T-cell (primary cell): ENCODE measurements at regions not wholly inside any gene's neighbourhood (a gene's known extent, or its start where the extent isn't known, plus 50 kb on each side); places are given as distances from the start of the nearest gene placed in this dataset.

Experiments used
- ATAC-seq, 4 experiments: fragments of 200-7000 bp in 3 of 4; fragments of 150-1000 bp in 1 of 4; cut with Tn5 transposase; replicated peaks in 1 of 4; 1 replicate in 3 of 4; 2 replicates in 1 of 4; pipeline ENCODE4 v1.10.0; 2021; ENCODE audit warnings: moderate library complexity in 3 of 4, mild to moderate bottlenecking in 2 of 4, moderate number of reproducible peaks in 1 of 4
- CTCF ChIA-PET, 2 donors: fragments of 300-600 bp; sonication (Branson Sonifier 250); formaldehyde crosslinking; loops; one replicate each; lab custom pipeline; 2022; ENCODE audit warnings: antibody characterized with exemption in 2 of 2; lab: Charles Lee
- POLR2A ChIA-PET, 2 donors: fragments of 300-600 bp; sonication (Branson Sonifier 250); formaldehyde crosslinking; loops; one replicate each; lab custom pipeline; 2022; ENCODE audit warnings: antibody characterized with exemption in 2 of 2; lab: Charles Lee
- DNase-seq, 35 experiments: peaks; one replicate each; pipeline versions ENCODE4 v3.0.0 to v3.0.0-alpha.2; 2013 to 2023
- H3K27ac ChIP-seq: one replicate; pipeline ENCODE4 v1.5.1; 2013; ENCODE audit warnings: low read length
- H3K27me3 ChIP-seq, 2 experiments: replicated peaks in 1 of 2; 1 replicate in 1 of 2; 2 replicates in 1 of 2; pipeline versions ENCODE4 v1.6.1 to v1.7.0; 2013; ENCODE audit warnings: low read length in 1 of 2, mixed read lengths in 1 of 2; ENCODE audit not compliant: control insufficient read depth in 2 of 2, insufficient read depth in 2 of 2; ENCODE audit errors: extremely low read depth in 1 of 2
- H3K36me3 ChIP-seq, 2 donors: 1 replicate in 1 of 2; 2 replicates in 1 of 2; pipeline versions ENCODE4 v1.6.1 to v1.7.0; 2013; ENCODE audit warnings: low read length in 1 of 2; ENCODE audit not compliant: control insufficient read depth in 2 of 2, insufficient read depth in 1 of 2; ENCODE audit errors: extremely low read depth in 1 of 2
- H3K4me1 ChIP-seq, 2 experiments: 1 replicate in 1 of 2; 2 replicates in 1 of 2; pipeline versions ENCODE4 v1.6.1 to v1.7.0; 2013; ENCODE audit warnings: low read length in 2 of 2, mixed read lengths in 1 of 2; ENCODE audit not compliant: insufficient read depth in 2 of 2, control insufficient read depth in 1 of 2; ENCODE audit errors: extremely low read depth in 1 of 2
- H3K4me3 ChIP-seq, 2 donors: 1 replicate in 1 of 2; 2 replicates in 1 of 2; pipeline versions ENCODE4 v1.5.1 to v1.7.0; 2013; ENCODE audit warnings: mild to moderate bottlenecking in 2 of 2, low read length in 1 of 2, moderate library complexity in 1 of 2; ENCODE audit not compliant: control insufficient read depth in 1 of 2; ENCODE audit errors: extremely low read depth in 1 of 2
- H3K9me3 ChIP-seq: 2 replicates; pipeline ENCODE4 v1.7.0; 2013
- H3K27ac Mint-ChIP-seq, 2 donors: one replicate each; pipeline ENCODE4 v1.8.0; 2020 to 2021; ENCODE audit warnings: mild to moderate bottlenecking in 2 of 2, mixed read lengths in 2 of 2
- H3K27me3 Mint-ChIP-seq, 2 donors: one replicate each; pipeline ENCODE4 v1.8.0; 2021 to 2022; ENCODE audit warnings: mixed read lengths in 2 of 2
- H3K36me3 Mint-ChIP-seq: one replicate; pipeline ENCODE4 v1.8.0; 2021; ENCODE audit warnings: mixed read lengths
- H3K4me1 Mint-ChIP-seq, 3 donors: one replicate each; pipeline ENCODE4 v1.8.0; 2020 to 2022; ENCODE audit warnings: mixed read lengths in 3 of 3, mild to moderate bottlenecking in 1 of 3
- H3K4me3 Mint-ChIP-seq, 3 donors: one replicate each; pipeline ENCODE4 v1.8.0; 2020 to 2022; ENCODE audit warnings: mild to moderate bottlenecking in 3 of 3, mixed read lengths in 3 of 3, moderate library complexity in 3 of 3
- H3K9me3 Mint-ChIP-seq, 3 donors: one replicate each; pipeline ENCODE4 v1.8.0; 2020 to 2022; ENCODE audit warnings: mixed read lengths in 3 of 3
- WGBS: methylation state at CpG from one replicate; pipeline ENCODE4 v1.1.5; 2013; ENCODE audit warnings: missing lambda C conversion rate; ENCODE audit not compliant: insufficient coverage; 5-methylcytosine and 5-hydroxymethylcytosine counted together

DNA sequence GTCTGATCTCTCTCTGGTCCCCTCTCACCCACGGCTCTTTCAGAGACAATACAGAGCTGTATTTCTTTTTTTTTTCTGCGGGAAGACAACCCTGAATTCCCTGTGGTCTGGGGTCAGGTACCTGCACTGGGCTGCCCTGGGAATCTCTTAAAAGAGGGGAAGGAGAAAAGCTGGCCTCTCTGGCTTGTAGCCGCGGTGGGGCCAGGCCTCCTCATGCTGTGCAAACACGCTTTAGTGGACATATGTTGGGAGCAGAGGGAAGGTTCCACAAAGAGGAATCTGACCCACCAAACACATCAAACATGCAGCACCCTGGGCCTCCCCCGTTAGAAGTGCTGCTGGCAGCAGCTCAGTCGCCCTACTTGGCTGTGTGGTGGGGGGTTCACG lies 143.7 kb upstream of the ZFHX3 start:
- no peak for ATAC-seq
- CTCF ChIA-PET, result no interaction called here
- no peak overlapping the region for H3K27ac Mint-ChIP-seq

DNA sequence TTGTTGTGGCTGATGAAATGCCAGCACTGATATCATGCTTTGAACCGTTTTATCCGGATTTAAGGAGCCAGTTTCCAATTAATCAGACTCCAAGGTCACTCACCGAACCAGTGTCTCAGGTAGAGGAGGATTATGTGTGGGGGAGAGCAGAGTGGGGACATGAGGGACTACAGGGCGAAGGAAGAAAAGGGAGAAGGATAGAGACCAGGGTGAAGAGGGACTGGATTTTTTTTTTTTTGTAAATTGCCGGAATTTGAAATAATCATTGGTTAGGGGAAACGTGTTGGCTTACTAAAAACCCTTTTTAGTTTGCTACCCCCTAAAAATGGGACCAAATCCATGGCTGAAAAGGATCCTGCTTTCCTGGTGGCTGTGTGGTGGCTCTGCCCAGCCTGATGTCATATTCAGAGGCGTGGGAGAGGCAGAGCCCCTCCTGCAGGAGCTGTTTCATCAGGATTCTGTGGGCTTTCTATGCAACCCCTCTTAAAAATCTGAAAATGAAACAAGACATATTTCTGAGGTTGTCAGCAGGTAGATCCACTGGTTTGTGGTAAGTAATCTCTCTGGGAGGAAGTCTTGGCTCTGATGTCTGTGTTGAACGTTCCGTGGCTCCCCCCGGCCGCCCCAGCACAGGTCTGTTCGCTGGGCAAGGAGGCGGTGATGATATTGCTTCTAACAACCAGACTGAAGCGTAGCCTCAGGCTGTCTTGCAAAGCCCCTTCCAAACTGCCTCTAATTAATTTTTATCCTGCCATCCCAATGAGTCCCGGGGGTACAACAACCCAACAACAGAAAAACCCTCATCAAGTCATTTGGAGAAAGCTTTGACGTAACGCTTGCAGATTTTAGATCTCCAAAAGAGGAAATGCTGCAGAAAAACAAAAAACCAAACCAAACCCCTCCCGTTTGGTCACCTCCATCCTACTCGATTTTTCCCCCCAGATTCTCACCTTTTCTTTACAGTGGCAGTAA lies 143.0 kb upstream of the ZFHX3 start:
- no peaks in the 10 kb centered on the region for H3K27me3 Mint-ChIP-seq
- no peaks in the 10 kb centered on the region for H3K9me3 Mint-ChIP-seq
- CTCF ChIA-PET, result interaction anchor here in 1 of 2 donors (0.6 kb wide), 1 partner anchor 690 kb away, joined by 3 read pairs; no protein-coding TSS in a partner anchor
- no peak overlapping the region for H3K4me3 Mint-ChIP-seq
- 60% methylated on average over 14 of the region's 19 CpGs for WGBS
- no peak for ATAC-seq
- Histone ChIP-seq H3K27ac (no peak overlapping the region), H3K36me3 (no peaks in the 10 kb centered on the region), H3K4me1 (no peaks in the 10 kb centered on the region), H3K4me3 (no peak overlapping the region), H3K27me3 (no peaks in the 10 kb centered on the region), H3K9me3 (no peaks in the 10 kb centered on the region)
- H3K27ac Mint-ChIP-seq, result no peak overlapping the region
- DNase-seq, result no peak
- POLR2A ChIA-PET, result interaction anchor here in 1 of 2 donors (0.6 kb wide), 1 partner anchor 723 kb away, joined by 3 read pairs; no protein-coding TSS in a partner anchor
- H3K36me3 Mint-ChIP-seq, result no peaks in the 10 kb centered on the region
- H3K4me1 Mint-ChIP-seq, result no peaks in the 10 kb centered on the region

More for the DNA sequence above, 143.7 kb upstream of the ZFHX3 start:
- DNase-seq, result no peak
- no peaks in the 10 kb centered on the region for H3K4me1 Mint-ChIP-seq
- Histone ChIP-seq H3K27ac (no peak overlapping the region), H3K4me1 (no peaks in the 10 kb centered on the region), H3K27me3 (no peaks in the 10 kb centered on the region), H3K9me3 (no peaks in the 10 kb centered on the region), H3K36me3 (no peaks in the 10 kb centered on the region), H3K4me3 (no peak overlapping the region)
- WGBS, result 100% methylated on average over 2 of the region's 8 CpGs
- no peaks in the 10 kb centered on the region for H3K36me3 Mint-ChIP-seq
- H3K27me3 Mint-ChIP-seq, result no peaks in the 10 kb centered on the region
- H3K9me3 Mint-ChIP-seq, result no peaks in the 10 kb centered on the region
- H3K4me3 Mint-ChIP-seq, result no peak overlapping the region
- POLR2A ChIA-PET, result interaction anchor here in 1 of 2 donors (0.6 kb wide), 1 partner anchor 722 kb away, joined by 3 read pairs; no protein-coding TSS in a partner anchor

DNA sequence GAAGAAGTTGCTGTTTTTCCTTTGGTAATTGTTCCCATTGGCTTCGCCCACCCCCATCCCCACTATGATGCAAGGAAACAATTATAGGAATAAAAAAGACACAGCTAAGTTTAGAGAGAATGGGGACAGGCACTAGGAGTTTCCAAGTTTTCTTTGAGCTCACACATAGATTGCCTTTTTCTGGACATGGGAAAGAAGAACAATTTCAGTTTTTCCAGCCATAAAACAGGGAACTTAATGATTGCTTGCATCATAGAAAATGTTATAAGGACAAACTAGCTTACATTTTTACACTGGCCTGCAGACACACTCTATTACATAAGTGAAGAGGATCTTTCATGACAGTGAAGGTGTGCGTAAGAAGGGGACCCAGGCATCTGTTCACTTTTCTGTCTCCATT lies 142.3 kb upstream of the ZFHX3 start:
- no peaks in the 10 kb centered on the region for H3K27me3 ChIP-seq
- Mint-ChIP-seq H3K27me3 (no peaks in the 10 kb centered on the region), H3K4me3 (no peak overlapping the region), H3K4me1 (no peaks in the 10 kb centered on the region), H3K36me3 (no peaks in the 10 kb centered on the region), H3K27ac (no peak overlapping the region), H3K9me3 (no peaks in the 10 kb centered on the region)
- no peaks in the 10 kb centered on the region for H3K4me1 ChIP-seq
- no peak overlapping the region for H3K4me3 ChIP-seq
- no peaks in the 10 kb centered on the region for H3K36me3 ChIP-seq
- ATAC-seq, result no peak
- no peaks in the 10 kb centered on the region for H3K9me3 ChIP-seq
- WGBS, result 88% methylated on average over 1 of the region's 2 CpGs
- POLR2A ChIA-PET, result interaction anchor here in 1 of 2 donors (0.5 kb wide), 1 partner anchor 538 kb away, joined by 4 read pairs; no protein-coding TSS in a partner anchor
- no peak for DNase-seq
- no peak overlapping the region for H3K27ac ChIP-seq
- CTCF ChIA-PET, result no interaction called here

DNA sequence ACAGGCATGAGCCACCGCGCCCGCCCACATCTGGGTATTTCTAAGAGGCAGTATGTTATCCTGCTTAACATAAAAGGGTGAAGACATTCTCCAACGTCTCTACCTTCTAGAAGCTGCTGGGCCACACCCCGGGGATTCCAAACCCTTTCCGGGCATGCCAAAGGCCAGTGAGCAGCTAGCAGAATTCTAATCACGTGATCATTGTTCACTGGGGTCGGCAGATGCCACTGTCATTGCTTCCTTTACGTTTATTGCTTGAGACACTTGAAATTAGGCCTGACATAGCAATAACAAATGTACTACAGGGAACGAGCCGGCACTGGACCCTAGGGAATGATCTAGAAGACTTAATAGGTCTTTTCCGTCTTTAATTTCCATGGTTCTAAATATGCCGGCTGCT lies 141.2 kb upstream of the ZFHX3 start:
- peaks cover 0 to 3% of the 10 kb centered on the region in 2 donors for H3K27me3 Mint-ChIP-seq
- Histone ChIP-seq H3K27ac (no peak overlapping the region), H3K4me3 (no peak overlapping the region), H3K27me3 (no peaks in the 10 kb centered on the region), H3K9me3 (no peaks in the 10 kb centered on the region), H3K4me1 (no peaks in the 10 kb centered on the region), H3K36me3 (no peaks in the 10 kb centered on the region)
- ATAC-seq (no peak), DNase-seq (no peak)
- WGBS, result 79% methylated on average over 10 of the region's 13 CpGs
- H3K9me3 Mint-ChIP-seq, result no peaks in the 10 kb centered on the region
- no peak overlapping the region for H3K27ac Mint-ChIP-seq
- ChIA-PET CTCF (interaction anchor here in 1 of 2 donors (0.7 kb wide), 1 partner anchor 210 kb away, joined by 3 read pairs; no protein-coding TSS in a partner anchor), POLR2A (no interaction called here)
- H3K36me3 Mint-ChIP-seq, result no peaks in the 10 kb centered on the region
- no peak overlapping the region for H3K4me3 Mint-ChIP-seq
- no peaks in the 10 kb centered on the region for H3K4me1 Mint-ChIP-seq

DNA sequence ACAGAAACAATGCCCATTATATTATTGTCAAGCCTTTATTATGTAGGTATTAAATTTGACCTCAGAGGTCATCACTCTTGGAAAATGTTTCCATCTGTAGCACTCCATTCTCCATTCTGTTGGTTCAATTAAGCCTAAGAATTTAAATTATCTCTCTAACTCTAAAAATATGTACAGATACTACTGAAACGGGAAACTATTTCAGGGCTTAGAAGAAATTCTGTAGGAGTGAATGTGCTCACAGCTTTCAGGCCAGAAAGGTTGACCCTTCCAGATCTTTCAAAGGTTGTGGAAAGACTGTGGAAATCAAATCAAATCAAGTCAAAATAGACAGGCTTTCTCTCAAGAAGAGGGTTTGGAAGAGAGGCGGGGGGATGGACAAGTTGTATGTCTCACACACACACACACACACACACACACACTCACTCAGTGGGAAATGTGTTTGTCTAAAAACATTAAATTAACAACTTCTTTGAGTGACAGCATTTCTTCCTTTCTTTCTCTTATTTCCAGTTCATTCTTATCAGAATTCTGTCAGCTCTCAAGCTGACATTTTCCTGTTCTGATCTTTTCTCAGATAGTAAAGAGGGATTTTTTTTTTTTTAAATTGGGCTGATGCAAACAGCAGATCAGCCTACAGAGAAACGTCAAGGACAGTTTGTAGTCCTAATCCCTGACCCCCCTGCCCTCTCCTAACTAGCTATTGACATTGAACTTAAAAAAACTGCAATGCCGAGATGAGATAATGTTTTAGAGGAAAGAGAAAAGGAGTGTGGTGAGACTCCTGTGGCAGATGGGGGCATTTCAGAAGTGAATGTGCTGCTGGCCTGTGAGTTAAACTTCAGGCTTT lies 139.0 kb upstream of the ZFHX3 start:
- Histone ChIP-seq H3K36me3 (no peaks in the 10 kb centered on the region), H3K27ac (no peak overlapping the region), H3K27me3 (no peaks in the 10 kb centered on the region), H3K9me3 (no peaks in the 10 kb centered on the region), H3K4me3 (no peak overlapping the region), H3K4me1 (no peaks in the 10 kb centered on the region)
- DNase-seq, result no peak
- no peak overlapping the region for H3K27ac Mint-ChIP-seq
- no peaks in the 10 kb centered on the region for H3K9me3 Mint-ChIP-seq
- no peaks in the 10 kb centered on the region for H3K4me1 Mint-ChIP-seq
- CTCF ChIA-PET, result interaction anchor here in 1 of 2 donors (0.6 kb wide), 1 partner anchor 17 kb away, joined by 5 read pairs; no protein-coding TSS in a partner anchor
- POLR2A ChIA-PET, result no interaction called here
- no peaks in the 10 kb centered on the region for H3K36me3 Mint-ChIP-seq
- WGBS, result no CpG with 5 or more reads among the region's 4 CpGs
- H3K4me3 Mint-ChIP-seq, result no peak overlapping the region
- peaks cover 0 to 3% of the 10 kb centered on the region in 2 donors for H3K27me3 Mint-ChIP-seq
- ATAC-seq, result no peak

DNA sequence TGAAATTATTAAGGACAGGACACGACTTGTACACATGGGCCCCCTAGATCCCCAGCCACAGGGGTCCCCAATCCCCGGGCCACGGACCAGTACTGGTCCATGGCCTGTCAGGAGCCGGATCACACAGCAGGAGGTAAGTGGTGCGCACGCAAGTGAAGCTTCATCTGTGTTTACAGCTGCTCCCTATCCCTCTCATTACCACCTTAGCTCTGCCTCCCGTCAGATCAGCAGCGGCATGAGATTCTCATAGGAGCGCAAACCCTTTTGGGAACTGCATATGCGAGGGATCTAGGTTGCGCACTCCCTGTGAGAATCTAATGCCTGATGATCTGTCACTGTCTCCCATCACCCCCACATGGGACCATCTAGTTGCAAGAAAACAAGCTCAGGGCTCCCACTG lies 137.8 kb upstream of the ZFHX3 start:
- no peak overlapping the region for H3K27ac ChIP-seq
- Mint-ChIP-seq H3K4me1 (no peaks in the 10 kb centered on the region), H3K27ac (no peak overlapping the region), H3K4me3 (no peak overlapping the region), H3K36me3 (no peaks in the 10 kb centered on the region), H3K27me3 (peaks cover 0 to 3% of the 10 kb centered on the region in 2 donors), H3K9me3 (no peaks in the 10 kb centered on the region)
- CTCF ChIA-PET, result no interaction called here
- no peaks in the 10 kb centered on the region for H3K27me3 ChIP-seq
- ATAC-seq (no peak), DNase-seq (no peak)
- H3K36me3 ChIP-seq, result no peaks in the 10 kb centered on the region
- H3K4me1 ChIP-seq, result no peaks in the 10 kb centered on the region
- 84% methylated on average over 6 of the region's 11 CpGs for WGBS
- H3K4me3 ChIP-seq, result no peak overlapping the region
- POLR2A ChIA-PET, result no interaction called here
- no peaks in the 10 kb centered on the region for H3K9me3 ChIP-seq
